SK-N-SH (cell line): ENCODE measurements at regions not wholly inside any gene's neighbourhood (a gene's known extent, or its start where the extent isn't known, plus 50 kb on each side); places are given as distances from the start of the nearest gene placed in this dataset.

Source experiments
- EZH2phosphoT487 ChIP-seq: fragments of 200-600 bp; sonication (generic); IDR thresholded peaks from 2 replicates; pipeline ENCODE4 v1.6.1; 2017; ENCODE audit warnings: low read depth, mixed run types, mild to moderate bottlenecking, antibody characterized with exemption, moderate library complexity, borderline replicate concordance
- FOSL2 ChIP-seq: IDR thresholded peaks from 2 replicates; pipeline ENCODE4 v1.4.0; 2012; ENCODE audit warnings: low read depth, mild to moderate bottlenecking, moderate library complexity, borderline replicate concordance
- GABPA ChIP-seq: IDR thresholded peaks from 2 replicates; pipeline ENCODE4 v1.4.0; 2012; ENCODE audit warnings: low read depth, mild to moderate bottlenecking
- POLR2AphosphoS5 ChIP-seq: IDR thresholded peaks from 2 replicates; pipeline ENCODE4 v1.6.1; 2012; ENCODE audit warnings: low read depth, low read length
- RAD21 ChIP-seq: IDR thresholded peaks from 2 replicates; pipeline ENCODE4 v1.6.1; 2012; ENCODE audit warnings: mild to moderate bottlenecking, low read length
- RFX5 ChIP-seq: IDR thresholded peaks from 2 replicates; pipeline ENCODE4 v1.6.1; 2012; ENCODE audit warnings: mild to moderate bottlenecking, improper control_type of control experiment, low read length
- TAF1 ChIP-seq: IDR thresholded peaks from 2 replicates; pipeline ENCODE4 v1.6.1; 2012; ENCODE audit warnings: low read depth, mild to moderate bottlenecking, low read length, moderate library complexity, borderline replicate concordance
- TEAD4 ChIP-seq: IDR thresholded peaks from 2 replicates; pipeline ENCODE4 v1.4.0; 2012; ENCODE audit warnings: mild to moderate bottlenecking, borderline replicate concordance; ENCODE audit not compliant: insufficient read depth
- TF ChIP-seq, protein P1 (sequence below): fragments of 200-600 bp; sonication (generic); IDR thresholded peaks from 2 replicates; pipeline ENCODE4 v1.6.1; 2017; ENCODE audit warnings: antibody characterized with exemption, mild to moderate bottlenecking, moderate library complexity
- TF ChIP-seq, protein P2 (sequence below): IDR thresholded peaks from 2 replicates; pipeline ENCODE4 v1.4.0; 2012; ENCODE audit warnings: low read depth, borderline replicate concordance

DNA sequence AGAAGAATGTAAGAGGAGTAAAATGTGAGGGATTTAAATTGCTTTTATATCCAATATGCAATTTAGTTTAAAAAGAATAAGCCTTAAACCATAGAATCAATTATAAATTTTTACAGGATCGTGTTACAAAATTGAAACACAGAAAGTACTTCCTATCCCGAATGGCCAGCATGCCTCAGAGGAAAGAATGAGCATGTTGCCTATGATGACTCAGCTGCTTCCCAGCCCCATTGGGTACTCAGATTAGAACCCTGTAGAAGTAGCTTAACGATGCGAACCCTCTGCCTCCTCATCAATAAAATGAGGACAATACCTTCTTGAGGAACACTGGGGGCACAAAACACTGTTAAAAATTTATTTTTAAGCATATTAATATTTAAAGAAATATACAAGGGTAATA is 113.4 kb upstream of the CDK1 start:
- TF ChIP-seq RAD21 (no peak), FOSL2 (peak; percentile 37; the same call in 1 of the 2 replicates), GABPA (no peak), RFX5 (no peak), TAF1 (no peak), EZH2phosphoT487 (no peak), POLR2AphosphoS5 (no peak), TEAD4 (no peak)
- TF ChIP-seq, protein P1, sequence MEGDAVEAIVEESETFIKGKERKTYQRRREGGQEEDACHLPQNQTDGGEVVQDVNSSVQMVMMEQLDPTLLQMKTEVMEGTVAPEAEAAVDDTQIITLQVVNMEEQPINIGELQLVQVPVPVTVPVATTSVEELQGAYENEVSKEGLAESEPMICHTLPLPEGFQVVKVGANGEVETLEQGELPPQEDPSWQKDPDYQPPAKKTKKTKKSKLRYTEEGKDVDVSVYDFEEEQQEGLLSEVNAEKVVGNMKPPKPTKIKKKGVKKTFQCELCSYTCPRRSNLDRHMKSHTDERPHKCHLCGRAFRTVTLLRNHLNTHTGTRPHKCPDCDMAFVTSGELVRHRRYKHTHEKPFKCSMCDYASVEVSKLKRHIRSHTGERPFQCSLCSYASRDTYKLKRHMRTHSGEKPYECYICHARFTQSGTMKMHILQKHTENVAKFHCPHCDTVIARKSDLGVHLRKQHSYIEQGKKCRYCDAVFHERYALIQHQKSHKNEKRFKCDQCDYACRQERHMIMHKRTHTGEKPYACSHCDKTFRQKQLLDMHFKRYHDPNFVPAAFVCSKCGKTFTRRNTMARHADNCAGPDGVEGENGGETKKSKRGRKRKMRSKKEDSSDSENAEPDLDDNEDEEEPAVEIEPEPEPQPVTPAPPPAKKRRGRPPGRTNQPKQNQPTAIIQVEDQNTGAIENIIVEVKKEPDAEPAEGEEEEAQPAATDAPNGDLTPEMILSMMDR: no peak
- TF ChIP-seq, protein P2, sequence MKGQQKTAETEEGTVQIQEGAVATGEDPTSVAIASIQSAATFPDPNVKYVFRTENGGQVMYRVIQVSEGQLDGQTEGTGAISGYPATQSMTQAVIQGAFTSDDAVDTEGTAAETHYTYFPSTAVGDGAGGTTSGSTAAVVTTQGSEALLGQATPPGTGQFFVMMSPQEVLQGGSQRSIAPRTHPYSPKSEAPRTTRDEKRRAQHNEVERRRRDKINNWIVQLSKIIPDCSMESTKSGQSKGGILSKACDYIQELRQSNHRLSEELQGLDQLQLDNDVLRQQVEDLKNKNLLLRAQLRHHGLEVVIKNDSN: no peak
